GM23248 (cell line): ENCODE measurements at regions not wholly inside any gene's neighbourhood (a gene's known extent, or its start where the extent isn't known, plus 50 kb on each side); places are given as distances from the start of the nearest gene placed in this dataset.
"Not testable (repeated sequence)": the region's sequence is repeated elsewhere in the genome, so short reads cannot be mapped to it uniquely, and the experiment has no call there.

Source experiments
- DNase-seq: peaks from one replicate; pipeline ENCODE4 v3.0.0-alpha.2; 2015
- H2AFZ ChIP-seq: fragments of 200-600 bp; sonication (generic); 2 replicates; pipeline ENCODE4 v1.6.1; 2016; ENCODE audit warnings: antibody characterized with exemption
- H3F3A ChIP-seq: fragments of 200-600 bp; sonication (generic); 2 replicates; pipeline ENCODE4 v1.6.1; 2016; ENCODE audit warnings: mild to moderate bottlenecking, antibody characterized with exemption, mixed run types; ENCODE audit not compliant: insufficient read depth
- H3K27ac ChIP-seq: fragments of 200-600 bp; sonication (generic); 2 replicates; pipeline ENCODE4 v1.5.1; 2016; ENCODE audit warnings: mild to moderate bottlenecking
- H3K27me3 ChIP-seq: fragments of 200-600 bp; sonication (generic); replicated peaks from 2 replicates; pipeline ENCODE4 v1.6.1; 2016; ENCODE audit warnings: mild to moderate bottlenecking; ENCODE audit not compliant: insufficient read depth
- H3K36me3 ChIP-seq: fragments of 200-600 bp; sonication (generic); 2 replicates; pipeline ENCODE4 v1.6.1; 2016; ENCODE audit warnings: low read depth, mild to moderate bottlenecking
- H3K4me1 ChIP-seq: fragments of 200-600 bp; sonication (generic); 2 replicates; pipeline ENCODE4 v1.6.1; 2016; ENCODE audit warnings: mild to moderate bottlenecking; ENCODE audit not compliant: insufficient read depth
- H3K4me2 ChIP-seq: fragments of 200-600 bp; sonication (generic); one replicate; pipeline ENCODE4 v1.6.1; 2016; ENCODE audit warnings: mild to moderate bottlenecking; ENCODE audit not compliant: unreplicated experiment
- H3K4me3 ChIP-seq: fragments of 200-600 bp; sonication (generic); 2 replicates; pipeline ENCODE4 v1.5.1; 2016; ENCODE audit warnings: mild to moderate bottlenecking
- H3K79me2 ChIP-seq: fragments of 200-600 bp; sonication (generic); 2 replicates; pipeline ENCODE4 v1.6.1; 2016; ENCODE audit warnings: mild to moderate bottlenecking; ENCODE audit not compliant: insufficient read depth
- H3K9ac ChIP-seq: fragments of 200-600 bp; sonication (generic); 2 replicates; pipeline ENCODE4 v1.6.1; 2016; ENCODE audit warnings: mild to moderate bottlenecking
- H3K9me2 ChIP-seq: fragments of 200-600 bp; sonication (generic); 2 replicates; pipeline ENCODE4 v1.6.1; 2016; ENCODE audit warnings: mixed run types, mild to moderate bottlenecking, moderate library complexity; ENCODE audit not compliant: insufficient read depth
- H3K9me3 ChIP-seq: fragments of 200-600 bp; sonication (generic); one replicate; pipeline ENCODE4 v1.6.1; 2017; ENCODE audit warnings: low read depth
- H4K20me1 ChIP-seq: fragments of 200-600 bp; sonication (generic); 2 replicates; pipeline ENCODE4 v1.6.0; 2016; ENCODE audit not compliant: insufficient read depth
- EZH2 ChIP-seq: fragments of 200-600 bp; sonication (generic); IDR thresholded peaks from 2 replicates; pipeline ENCODE4 v1.6.1; 2018; ENCODE audit warnings: antibody characterized with exemption, mild to moderate bottlenecking; ENCODE audit not compliant: insufficient read depth, poor library complexity, severe bottlenecking
- EZH2phosphoT487 ChIP-seq: fragments of 200-600 bp; sonication (generic); IDR thresholded peaks from 2 replicates; pipeline ENCODE4 v1.6.1; 2018; ENCODE audit warnings: antibody characterized with exemption, moderate library complexity, mild to moderate bottlenecking, low read depth; ENCODE audit not compliant: insufficient read depth
- WGBS, 2 experiments: methylation state at CpG; one replicate each; pipeline ENCODE4 v1.1.6; 2015 to 2017; ENCODE audit warnings: low lambda C conversion rate in 2 of 2, low coverage in 1 of 2; ENCODE audit errors: missing lambda C conversion rate in 2 of 2; 5-methylcytosine and 5-hydroxymethylcytosine counted together
- in situ Hi-C: fragments of 300-500 bp; cut with MboI; formaldehyde crosslinking; loops from 2 replicates; pipeline ENCODE4 v1.15.0; 2020

GRCh38 chr18:47383729-47384128 is 132.3 kb upstream of the SKOR2 start:
- H3K4me2 ChIP-seq: no peak overlapping the region
- H3K4me3 ChIP-seq: no peak overlapping the region
- no peaks in the 10 kb centered on the region for H3K4me1 ChIP-seq
- no peak for DNase-seq
- H3F3A ChIP-seq: no peaks in the 10 kb centered on the region
- TF ChIP-seq EZH2phosphoT487: no peak
- no peak for TF ChIP-seq EZH2
- in situ Hi-C loops: no loop called here
- no peaks in the 10 kb centered on the region for H3K9me3 ChIP-seq
- H3K9ac ChIP-seq: no peak overlapping the region
- no peaks in the 10 kb centered on the region for H3K36me3 ChIP-seq
- no peaks in the 10 kb centered on the region for H3K27me3 ChIP-seq
- no peak overlapping the region for H3K27ac ChIP-seq
- H3K79me2 ChIP-seq: no peaks in the 10 kb centered on the region
- no peaks in the 10 kb centered on the region for H3K9me2 ChIP-seq
- 5 to 13% methylated on average over 1 of the region's 1 CpG for WGBS, 2 experiments
- no peak overlapping the region for H2AFZ ChIP-seq
- no peaks in the 10 kb centered on the region for H4K20me1 ChIP-seq

- H3K4me3 ChIP-seq: no peak overlapping the region
- H3K36me3 ChIP-seq: no peaks in the 10 kb centered on the region
- H3K4me1 ChIP-seq: no peaks in the 10 kb centered on the region
- H2AFZ ChIP-seq: no peak overlapping the region
- TF ChIP-seq EZH2phosphoT487 (no peak), EZH2 (no peak)
- H3K9me2 ChIP-seq: no peaks in the 10 kb centered on the region
- in situ Hi-C loops: no loop called here
- H3K9me3 ChIP-seq: no peaks in the 10 kb centered on the region
- H4K20me1 ChIP-seq: no peaks in the 10 kb centered on the region
- H3K27me3 ChIP-seq: 0 out of 2 replicates have a peak, but pooled peaks cover 3% of the 10 kb centered on the region
- WGBS, 2 experiments: 8% methylated on average over 13 to 14 of the region's 14 CpGs
- no peak overlapping the region for H3K9ac ChIP-seq
- no peak overlapping the region for H3K4me2 ChIP-seq
- H3K79me2 ChIP-seq: no peaks in the 10 kb centered on the region
- no peak overlapping the region for H3K27ac ChIP-seq
- no peak for DNase-seq
- no peaks in the 10 kb centered on the region for H3F3A ChIP-seq
Measured at GRCh38 chr18:47381975-47382570, 130.6 kb upstream of the SKOR2 start.

- in situ Hi-C loops: no loop called here
Measured at GRCh38 chr18:47380153-47380552, 128.7 kb upstream of the SKOR2 start.

GRCh38 chr18:47373465-47373864 is 122.0 kb upstream of the SKOR2 start:
- in situ Hi-C loops: no loop called here
- TF ChIP-seq EZH2 (no peak), EZH2phosphoT487 (no peak)
- Histone ChIP-seq H3K79me2 (no peaks in the 10 kb centered on the region), H4K20me1 (no peaks in the 10 kb centered on the region), H3K27ac (no peak overlapping the region), H2AFZ (no peak overlapping the region), H3K27me3 (0 out of 2 replicates have a peak, but pooled peaks cover 3% of the 10 kb centered on the region), H3K9me3 (no peaks in the 10 kb centered on the region), H3F3A (no peaks in the 10 kb centered on the region), H3K4me3 (no peak overlapping the region), H3K9me2 (no peaks in the 10 kb centered on the region), H3K9ac (no peak overlapping the region), H3K4me1 (no peaks in the 10 kb centered on the region), H3K36me3 (no peaks in the 10 kb centered on the region), H3K4me2 (no peak overlapping the region)
- 15 to 24% methylated on average over 3 of the region's 3 CpGs for WGBS, 2 experiments
- no peak for DNase-seq

More at GRCh38 chr18:47380153-47380552, 128.7 kb upstream of the SKOR2 start:
- H3K4me3 ChIP-seq: no peak overlapping the region
- H3K9ac ChIP-seq: no peak overlapping the region
- no peak for TF ChIP-seq EZH2phosphoT487
- no peak for TF ChIP-seq EZH2
- no peaks in the 10 kb centered on the region for H4K20me1 ChIP-seq
- H3F3A ChIP-seq: no peaks in the 10 kb centered on the region
- H3K36me3 ChIP-seq: no peaks in the 10 kb centered on the region
- no peaks in the 10 kb centered on the region for H3K79me2 ChIP-seq
- DNase-seq: no peak
- H3K4me1 ChIP-seq: no peaks in the 10 kb centered on the region
- H3K9me2 ChIP-seq: no peaks in the 10 kb centered on the region
- WGBS, 2 experiments: 6 to 9% methylated on average over 1 of the region's 1 CpG
- H3K27me3 ChIP-seq: 0 out of 2 replicates have a peak, but pooled peaks cover 3% of the 10 kb centered on the region
- H2AFZ ChIP-seq: no peak overlapping the region
- H3K27ac ChIP-seq: no peak overlapping the region
- H3K9me3 ChIP-seq: no peaks in the 10 kb centered on the region
- H3K4me2 ChIP-seq: no peak overlapping the region

- no peaks in the 10 kb centered on the region for H3K27me3 ChIP-seq
- no peaks in the 10 kb centered on the region for H4K20me1 ChIP-seq
- no peaks in the 10 kb centered on the region for H3K9me3 ChIP-seq
- in situ Hi-C loops: no loop called here
- H3K9ac ChIP-seq: no peak overlapping the region
- H3K4me3 ChIP-seq: no peak overlapping the region
- no peak for DNase-seq
- H3K4me2 ChIP-seq: no peak overlapping the region
- 2% methylated on average over 2 of the region's 2 CpGs for WGBS, 2 experiments
- no peaks in the 10 kb centered on the region for H3K36me3 ChIP-seq
- no peaks in the 10 kb centered on the region for H3K4me1 ChIP-seq
- H3K9me2 ChIP-seq: no peaks in the 10 kb centered on the region
- H3K27ac ChIP-seq: no peak overlapping the region
- TF ChIP-seq EZH2phosphoT487 (no peak), EZH2 (no peak)
- no peak overlapping the region for H2AFZ ChIP-seq
- no peaks in the 10 kb centered on the region for H3F3A ChIP-seq
- no peaks in the 10 kb centered on the region for H3K79me2 ChIP-seq
Measured at GRCh38 chr18:47370052-47370451, 118.6 kb upstream of the SKOR2 start.

- H3K9me2 ChIP-seq, H2AFZ ChIP-seq, H3F3A ChIP-seq, H3K27me3 ChIP-seq, H3K9me3 ChIP-seq, H3K4me1 ChIP-seq, DNase-seq, H3K4me3 ChIP-seq, H3K4me2 ChIP-seq, H3K36me3 ChIP-seq, H3K9ac ChIP-seq, H3K27ac ChIP-seq, H4K20me1 ChIP-seq, H3K79me2 ChIP-seq, in situ Hi-C loops: not testable (repeated sequence)
- WGBS, 2 experiments: 54 to 69% methylated on average over 7 to 15 of the region's 15 CpGs
Measured at GRCh38 chr18:47354061-47354460, 102.6 kb upstream of the SKOR2 start.
